GM23248 (cell line): ENCODE measurements at regions not wholly inside any gene's neighbourhood (a gene's known extent, or its start where the extent isn't known, plus 50 kb on each side); places are given as distances from the start of the nearest gene placed in this dataset.

ENCODE experiments used
- EZH2 ChIP-seq: fragments of 200-600 bp; sonication (generic); IDR thresholded peaks from 2 replicates; pipeline ENCODE4 v1.6.1; 2018; ENCODE audit warnings: antibody characterized with exemption, mild to moderate bottlenecking; ENCODE audit not compliant: insufficient read depth, poor library complexity, severe bottlenecking
- EZH2phosphoT487 ChIP-seq: fragments of 200-600 bp; sonication (generic); IDR thresholded peaks from 2 replicates; pipeline ENCODE4 v1.6.1; 2018; ENCODE audit warnings: antibody characterized with exemption, moderate library complexity, mild to moderate bottlenecking, low read depth; ENCODE audit not compliant: insufficient read depth

GRCh38 chr12:42979746-42980145 lies 390.2 kb upstream of the PRICKLE1 start:
- TF ChIP-seq EZH2 (no peak), EZH2phosphoT487 (no peak)
